GM19463 (cell line): ENCODE measurements at regions not wholly inside any gene's neighbourhood (a gene's known extent, or its start where the extent isn't known, plus 50 kb on each side); places are given as distances from the start of the nearest gene placed in this dataset.
A peak's percentile ranks its signal among the peaks of the same experiment; 100 is the strongest.
"Not testable (repeated sequence)": the region's sequence is repeated elsewhere in the genome, so short reads cannot be mapped to it uniquely, and the experiment has no call there.

Experiments
- ATAC-seq: cut with Tn5 transposase; IDR thresholded peaks from one replicate; pipeline ENCODE4 v1.9.1; 2021; ENCODE audit warnings: mild to moderate bottlenecking, moderate library complexity; ENCODE audit not compliant: unreplicated experiment

- no peak for ATAC-seq
Measured at GRCh38 chr9:29241320-29241719, 1668.0 kb upstream of the C9orf72 start.

GRCh38 chr9:29245351-29245750 is 1672.1 kb upstream of the C9orf72 start:
- ATAC-seq, result no peak

- not testable (repeated sequence) for ATAC-seq
Measured at GRCh38 chr9:29270400-29270799, 1697.1 kb upstream of the C9orf72 start.

- no peak for ATAC-seq
Measured at GRCh38 chr9:29282121-29282520, 1708.8 kb upstream of the C9orf72 start.

GRCh38 chr9:29285818-29286217 is 1712.5 kb upstream of the C9orf72 start:
- ATAC-seq, result no peak

- ATAC-seq, result no peak
Measured at GRCh38 chr9:29289365-29289764, 1716.1 kb upstream of the C9orf72 start.

- no peak for ATAC-seq
Measured at GRCh38 chr9:29290516-29290915, 1717.2 kb upstream of the C9orf72 start.

- ATAC-seq, result no peak
Measured at GRCh38 chr9:29297592-29297991, 1724.3 kb upstream of the C9orf72 start.

GRCh38 chr9:29311221-29311620 is 1737.9 kb upstream of the C9orf72 start:
- no peak for ATAC-seq

GRCh38 chr9:29312327-29312726 is 1739.0 kb upstream of the C9orf72 start:
- no peak for ATAC-seq

- ATAC-seq, result no peak
Measured at GRCh38 chr9:29319736-29320513, 1746.6 kb upstream of the C9orf72 start.

- ATAC-seq, result peak; percentile 83
Measured at GRCh38 chr9:29322240-29322639, 1749.0 kb upstream of the C9orf72 start.

- no peak for ATAC-seq
Measured at GRCh38 chr9:29325894-29326293, 1752.6 kb upstream of the C9orf72 start.

GRCh38 chr9:29332789-29333188 is 1759.5 kb upstream of the C9orf72 start:
- no peak for ATAC-seq

- no peak for ATAC-seq
Measured at GRCh38 chr9:29336281-29336680, 1763.0 kb upstream of the C9orf72 start.

GRCh38 chr9:29339387-29339786 is 1766.1 kb upstream of the C9orf72 start:
- no peak for ATAC-seq

- no peak for ATAC-seq
Measured at GRCh38 chr9:29348999-29349398, 1775.7 kb upstream of the C9orf72 start.

- ATAC-seq, result no peak
Measured at GRCh38 chr9:29389421-29389820, 1816.1 kb upstream of the C9orf72 start.

- ATAC-seq, result no peak
Measured at GRCh38 chr9:29390859-29391258, 1817.6 kb upstream of the C9orf72 start.

GRCh38 chr9:29393064-29393463 is 1819.8 kb upstream of the C9orf72 start:
- no peak for ATAC-seq

GRCh38 chr9:29394855-29395254 is 1821.6 kb upstream of the C9orf72 start:
- ATAC-seq, result no peak

GRCh38 chr9:29397148-29397547 is 1823.9 kb upstream of the C9orf72 start:
- no peak for ATAC-seq

- no peak for ATAC-seq
Measured at GRCh38 chr9:29416204-29416603, 1842.9 kb upstream of the C9orf72 start.
